Vagina (tissue), 2 donors: ENCODE measurements at regions not wholly inside any gene's neighbourhood (a gene's known extent, or its start where the extent isn't known, plus 50 kb on each side); places are given as distances from the start of the nearest gene placed in this dataset.

Experiments used
- DNase-seq, 2 donors: peaks; one replicate each; pipeline ENCODE4 v3.0.0-alpha.2; 2017; ENCODE audit errors: extremely low spot score in 2 of 2
- H3K27ac ChIP-seq: fragments of 200-600 bp; sonication (generic); one replicate; pipeline ENCODE4 v1.5.1; 2019
- H3K27me3 ChIP-seq: fragments of 200-600 bp; sonication (generic); one replicate; pipeline ENCODE4 v1.5.1; 2019
- H3K36me3 ChIP-seq, 2 donors: fragments of 200-600 bp; sonication (generic); one replicate each; pipeline ENCODE4 v1.5.1; 2017 to 2019
- H3K4me1 ChIP-seq: fragments of 200-600 bp; sonication (generic); one replicate; pipeline ENCODE4 v1.5.1; 2019
- H3K4me3 ChIP-seq, 2 donors: fragments of 200-600 bp; sonication (generic); 1 replicate in 1 of 2; 2 replicates in 1 of 2; pipeline ENCODE4 v1.5.1; 2016 to 2019
- H3K9me3 ChIP-seq: fragments of 200-600 bp; sonication (generic); one replicate; pipeline ENCODE4 v1.5.1; 2019
- CTCF ChIP-seq, 3 experiments: fragments of 450-650 bp in 2 of 3; fragments of 200-600 bp in 1 of 3; sonication (generic) in 1 of 3; IDR thresholded peaks; one replicate each; pipeline ENCODE4 v1.5.1; 2017 to 2019; ENCODE audit warnings: antibody characterized with exemption in 3 of 3, mild to moderate bottlenecking in 2 of 3, moderate library complexity in 2 of 3
- POLR2A ChIP-seq, 2 donors: fragments of 450-650 bp; IDR thresholded peaks; one replicate each; pipeline ENCODE4 v1.6.1; 2017; ENCODE audit warnings: antibody characterized with exemption in 2 of 2, mild to moderate bottlenecking in 2 of 2, moderate library complexity in 2 of 2
- POLR2AphosphoS5 ChIP-seq, 2 donors: sonication (generic); formaldehyde crosslinking; IDR thresholded peaks; one replicate each; pipeline ENCODE4 v1.9.0; 2017; ENCODE audit warnings: antibody characterized with exemption in 2 of 2, mild to moderate bottlenecking in 2 of 2, low read depth in 1 of 2; ENCODE audit not compliant: insufficient read depth in 1 of 2
- intact Hi-C: fragments of 100-400 bp; cut with DNase I; formaldehyde crosslinking; loops from one replicate; pipeline ENCODE4 v1.15.1; 2023

DNA sequence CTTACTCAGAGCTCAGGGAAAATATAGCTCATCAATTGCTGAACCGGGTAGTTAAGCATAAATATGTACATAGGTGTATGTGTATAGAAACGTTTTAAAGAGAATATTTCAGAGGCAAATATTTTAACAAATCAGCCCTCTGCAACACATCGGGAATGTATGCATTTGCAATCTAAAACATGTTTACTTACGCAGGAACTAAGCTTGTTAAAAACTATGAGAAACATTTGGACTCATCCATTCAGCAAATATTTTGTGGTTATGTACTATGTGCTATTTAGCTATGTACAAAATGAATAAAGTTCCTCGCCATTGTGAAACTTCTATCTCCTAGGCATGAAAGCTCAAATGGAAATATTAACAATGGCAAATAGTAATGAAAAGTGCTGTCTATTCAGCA, 469.9 kb downstream of the ARHGEF28 start:
- TF ChIP-seq POLR2A (IDR thresholded peaks at IDR 0.05) (no peak), POLR2AphosphoS5 (IDR thresholded peaks at IDR 0.05; ENCODE audit: insufficient read depth in 1 of 2, low read depth in 1 of 2) (no peak), CTCF (IDR thresholded peaks at IDR 0.05) (no peak)
- Histone ChIP-seq H3K4me1 (peaks cover 9% of the 10 kb centered on the region), H3K4me3 (no peak overlapping the region), H3K9me3 (no peaks in the 10 kb centered on the region), H3K27me3 (no peaks in the 10 kb centered on the region), H3K27ac (no peak overlapping the region), H3K36me3 (no peaks in the 10 kb centered on the region)
- intact Hi-C loops = no loop called here
- DNase-seq = no peak

- Histone ChIP-seq H3K27ac (no peak overlapping the region), H3K4me1 (peaks cover 9% of the 10 kb centered on the region), H3K9me3 (no peaks in the 10 kb centered on the region), H3K27me3 (no peaks in the 10 kb centered on the region), H3K36me3 (no peaks in the 10 kb centered on the region), H3K4me3 (no peak overlapping the region)
- intact Hi-C loops = no loop called here
- no peak for DNase-seq
- TF ChIP-seq POLR2A (IDR thresholded peaks at IDR 0.05) = no peak
Measured at GRCh38 chr5:74094782-74095108, 468.7 kb downstream of the ARHGEF28 start.

DNA sequence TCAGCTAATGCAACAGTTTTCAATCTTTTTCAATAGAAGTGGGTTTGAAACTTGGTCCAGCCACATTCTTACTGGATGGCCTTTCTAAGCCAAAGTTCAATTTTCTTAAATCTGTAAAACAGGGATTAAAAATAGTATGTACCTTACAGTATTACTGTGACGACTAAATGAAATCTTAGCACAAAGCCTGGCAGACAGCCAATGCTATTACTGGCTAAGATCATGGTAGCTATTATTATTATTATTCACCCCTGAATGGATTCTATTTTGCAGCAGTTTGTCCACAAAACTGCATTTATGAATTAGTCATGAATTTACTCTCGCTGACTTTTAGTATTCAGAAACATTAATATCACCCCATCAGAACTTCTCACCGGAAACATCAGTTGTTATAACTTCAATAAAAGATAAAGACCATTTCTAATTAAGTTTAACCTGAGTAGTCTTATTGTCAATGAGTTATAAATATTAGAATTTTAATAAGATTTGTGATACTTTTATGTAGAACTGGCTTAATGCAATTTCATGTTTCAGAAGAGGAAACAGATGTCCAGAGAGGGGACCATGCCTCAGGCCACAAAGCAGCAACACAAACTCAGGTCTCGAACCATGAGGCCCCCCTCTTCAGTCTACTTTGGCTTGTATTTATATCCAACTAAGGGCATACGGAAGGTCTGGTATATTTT, 468.2 kb downstream of the ARHGEF28 start:
- no peak for TF ChIP-seq POLR2AphosphoS5 (IDR thresholded peaks at IDR 0.05; ENCODE audit: insufficient read depth in 1 of 2, low read depth in 1 of 2)
- no peak for TF ChIP-seq POLR2A (IDR thresholded peaks at IDR 0.05)
- TF ChIP-seq CTCF (IDR thresholded peaks at IDR 0.05) = no peak
- H3K27me3 ChIP-seq = no peaks in the 10 kb centered on the region
- peaks cover 9% of the 10 kb centered on the region for H3K4me1 ChIP-seq
- no peak for DNase-seq
- intact Hi-C loops = no loop called here
- no peaks in the 10 kb centered on the region for H3K9me3 ChIP-seq
- no peak overlapping the region for H3K4me3 ChIP-seq
- H3K36me3 ChIP-seq = no peaks in the 10 kb centered on the region
- H3K27ac ChIP-seq = no peak overlapping the region

DNA sequence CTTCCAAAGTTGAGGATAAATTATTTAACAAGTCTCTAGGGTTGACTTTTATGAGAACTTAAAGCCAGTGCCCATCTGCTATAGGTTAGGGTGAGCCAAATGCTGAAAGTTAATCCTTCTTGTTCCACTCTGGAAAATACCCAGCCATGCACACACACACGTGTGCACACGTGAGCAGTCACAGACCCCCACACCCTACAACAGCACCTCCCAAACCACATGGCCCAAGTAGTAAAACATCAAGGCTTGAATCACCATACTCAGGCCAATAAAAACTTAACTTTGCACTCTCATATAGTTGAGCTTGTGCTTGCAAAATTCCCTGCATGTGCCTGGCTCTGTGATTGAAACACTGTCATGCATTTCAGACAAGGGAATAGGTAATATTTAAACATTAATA, 467.6 kb downstream of the ARHGEF28 start:
- H3K27me3 ChIP-seq = no peaks in the 10 kb centered on the region
- H3K9me3 ChIP-seq = no peaks in the 10 kb centered on the region
- peaks cover 9% of the 10 kb centered on the region for H3K4me1 ChIP-seq
- H3K4me3 ChIP-seq = no peak overlapping the region
- TF ChIP-seq CTCF (IDR thresholded peaks at IDR 0.05) = no peak
- no peak for TF ChIP-seq POLR2A (IDR thresholded peaks at IDR 0.05)
- no peak for TF ChIP-seq POLR2AphosphoS5 (IDR thresholded peaks at IDR 0.05; ENCODE audit: insufficient read depth in 1 of 2, low read depth in 1 of 2)
- no peaks in the 10 kb centered on the region for H3K36me3 ChIP-seq
- intact Hi-C loops = no loop called here
- DNase-seq = no peak
- no peak overlapping the region for H3K27ac ChIP-seq

DNA sequence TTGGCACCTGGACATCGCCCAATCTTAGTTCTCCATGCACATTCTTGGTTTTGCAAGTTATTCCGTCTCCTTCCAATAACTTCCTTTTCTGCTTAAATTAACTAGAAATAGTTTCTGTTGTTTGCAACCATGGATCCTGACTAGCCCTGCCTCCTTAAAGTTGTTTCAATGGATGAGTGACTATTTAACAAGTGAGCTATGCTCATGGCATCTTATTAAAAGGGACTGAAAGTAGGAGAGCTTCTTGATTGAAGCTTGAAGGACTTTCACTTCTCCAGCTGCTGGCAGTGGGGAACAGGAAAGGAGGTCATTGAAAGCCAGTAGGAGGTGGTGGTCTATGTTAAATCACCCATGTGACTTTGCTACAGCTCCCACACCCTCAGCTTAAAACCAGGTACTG, 466.8 kb downstream of the ARHGEF28 start:
- no peaks in the 10 kb centered on the region for H3K36me3 ChIP-seq
- intact Hi-C loops = no loop called here
- H3K4me1 ChIP-seq = peaks cover 9% of the 10 kb centered on the region
- DNase-seq = no peak
- no peak overlapping the region for H3K27ac ChIP-seq
- H3K4me3 ChIP-seq = no peak overlapping the region
- H3K27me3 ChIP-seq = no peaks in the 10 kb centered on the region
- TF ChIP-seq CTCF (IDR thresholded peaks at IDR 0.05) (no peak), POLR2AphosphoS5 (IDR thresholded peaks at IDR 0.05; ENCODE audit: insufficient read depth in 1 of 2, low read depth in 1 of 2) (no peak), POLR2A (IDR thresholded peaks at IDR 0.05) (no peak)
- no peaks in the 10 kb centered on the region for H3K9me3 ChIP-seq
